DMS79 treated with DMSO at 0.1 percent for 48 hours (cell line): ENCODE measurements at regions not wholly inside any gene's neighbourhood (a gene's known extent, or its start where the extent isn't known, plus 50 kb on each side); places are given as distances from the start of the nearest gene placed in this dataset.
"Not testable (repeated sequence)": the region's sequence is repeated elsewhere in the genome, so short reads cannot be mapped to it uniquely, and the experiment has no call there.

ENCODE experiments used
- DNase-seq: peaks from one replicate; lab custom pipeline; 2025; lab: John Stamatoyannopoulos, UW

DNA sequence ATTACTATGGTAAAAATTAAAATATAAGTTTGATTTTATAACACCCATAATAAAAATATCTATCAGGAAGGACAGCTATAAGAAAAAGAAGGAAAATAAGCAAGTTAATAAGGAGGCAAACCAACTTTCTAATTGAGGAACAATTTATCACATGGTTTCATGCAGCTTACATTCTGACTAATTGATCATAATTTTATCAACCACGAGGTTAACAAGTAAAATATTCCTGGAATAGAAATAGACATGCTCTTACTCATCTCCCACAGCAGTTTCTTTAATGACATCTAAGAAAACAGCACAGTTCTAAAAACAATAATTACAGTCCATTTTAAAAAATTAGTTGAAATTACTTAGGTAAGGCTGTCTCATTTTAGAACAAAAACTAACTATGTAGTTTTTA, 130.8 kb upstream of the KRR1 start:
- no peak for DNase-seq

GRCh38 chr12:75641031-75641780, 129.8 kb upstream of the KRR1 start:
- DNase-seq, result no peak

GRCh38 chr12:75638792-75639191, 127.4 kb upstream of the KRR1 start:
- no peak for DNase-seq

DNA sequence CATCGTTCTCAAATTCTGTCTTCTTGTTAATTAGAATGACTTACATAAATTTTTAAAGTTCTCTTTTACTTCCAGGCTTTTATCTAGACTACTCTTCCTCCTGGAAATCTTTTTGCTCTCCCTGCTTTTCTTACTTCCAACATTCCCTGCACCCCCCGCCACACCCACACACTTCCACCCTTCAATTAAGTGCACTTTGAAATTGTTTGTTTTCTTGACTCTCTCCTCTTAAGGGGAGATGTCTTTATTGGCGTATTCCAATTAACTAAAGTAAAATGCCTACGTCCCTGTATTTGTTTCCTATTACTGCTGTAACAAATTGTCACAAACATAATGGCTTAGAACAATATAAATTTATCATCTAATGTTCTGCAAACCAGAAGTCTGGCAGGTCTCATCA, 125.2 kb upstream of the KRR1 start:
- DNase-seq, result no peak

GRCh38 chr12:75635606-75636444, 124.4 kb upstream of the KRR1 start:
- no peak for DNase-seq

GRCh38 chr12:75634244-75635222, 123.1 kb upstream of the KRR1 start:
- DNase-seq, result no peak

GRCh38 chr12:75633789-75634188, 122.4 kb upstream of the KRR1 start:
- no peak for DNase-seq

- DNase-seq, result no peak
Measured at GRCh38 chr12:75632442-75632841, 121.0 kb upstream of the KRR1 start.

GRCh38 chr12:75631831-75632230, 120.4 kb upstream of the KRR1 start:
- no peak for DNase-seq

DNA sequence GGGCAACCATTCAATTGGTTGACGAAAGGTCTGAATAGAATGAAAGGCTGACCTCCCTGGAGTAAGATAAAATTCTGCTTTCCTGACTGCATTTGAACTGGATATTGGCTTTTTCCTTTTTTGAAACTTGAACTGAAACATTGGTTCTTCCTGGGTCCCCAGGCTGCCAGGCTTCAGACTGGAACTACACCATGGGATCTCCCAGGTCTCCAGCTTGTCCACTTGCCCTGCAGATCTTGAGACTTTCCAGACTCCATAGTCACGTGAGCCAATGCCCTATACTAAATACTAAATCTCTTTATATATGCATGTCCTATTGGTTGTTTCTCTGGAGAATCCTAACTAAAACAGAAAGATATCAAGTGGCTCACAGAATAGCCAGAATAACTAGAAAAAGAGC, 118.7 kb upstream of the KRR1 start:
- no peak for DNase-seq

DNA sequence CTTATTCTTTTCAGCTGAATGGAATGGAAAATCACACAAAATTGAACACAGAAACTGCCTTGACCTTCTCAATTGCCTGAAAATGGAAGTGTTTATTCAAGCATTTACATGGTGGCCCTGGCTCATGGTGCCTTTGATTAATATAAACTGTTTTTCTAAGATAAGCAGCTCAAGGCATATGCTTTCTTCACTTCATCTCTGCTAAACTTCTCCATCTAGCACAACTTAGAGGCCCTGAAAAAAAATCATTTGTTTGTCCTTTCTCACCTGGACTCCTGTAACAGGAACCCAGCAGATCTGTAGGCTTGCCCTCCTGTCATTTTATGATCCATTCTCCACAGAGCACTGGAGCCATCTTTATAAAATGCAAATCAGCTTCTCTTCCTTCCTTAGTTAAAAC, 117.5 kb upstream of the KRR1 start:
- no peak for DNase-seq

GRCh38 chr12:75628511-75628910, 117.1 kb upstream of the KRR1 start:
- DNase-seq, result no peak

DNA sequence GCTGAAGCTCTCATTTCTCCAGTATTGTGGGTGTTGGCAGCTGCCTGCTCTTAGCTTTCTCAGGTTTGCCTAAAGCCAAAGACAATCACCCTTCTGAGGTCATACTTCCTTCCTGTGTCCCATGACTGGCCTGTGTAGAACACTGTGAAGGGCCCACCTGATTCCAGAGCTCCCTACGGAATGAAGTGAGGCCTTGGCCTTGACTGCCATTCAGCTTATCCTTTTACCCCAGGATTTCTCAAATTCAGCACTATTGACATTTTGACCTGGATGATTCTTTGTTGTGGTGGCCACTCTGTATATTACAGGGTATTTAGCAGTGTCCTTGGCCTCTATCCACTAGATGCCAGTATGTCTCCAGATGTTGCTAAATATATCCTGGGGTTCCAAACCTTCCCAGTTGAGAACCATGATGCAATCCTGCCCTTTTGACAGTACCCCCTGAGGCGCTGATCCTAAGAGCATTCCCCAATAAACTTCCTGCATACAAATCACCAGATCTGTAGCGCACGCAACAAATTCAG, 112.3 kb upstream of the KRR1 start:
- no peak for DNase-seq

- DNase-seq, result no peak
Measured at GRCh38 chr12:75622492-75622891, 111.1 kb upstream of the KRR1 start.

DNA sequence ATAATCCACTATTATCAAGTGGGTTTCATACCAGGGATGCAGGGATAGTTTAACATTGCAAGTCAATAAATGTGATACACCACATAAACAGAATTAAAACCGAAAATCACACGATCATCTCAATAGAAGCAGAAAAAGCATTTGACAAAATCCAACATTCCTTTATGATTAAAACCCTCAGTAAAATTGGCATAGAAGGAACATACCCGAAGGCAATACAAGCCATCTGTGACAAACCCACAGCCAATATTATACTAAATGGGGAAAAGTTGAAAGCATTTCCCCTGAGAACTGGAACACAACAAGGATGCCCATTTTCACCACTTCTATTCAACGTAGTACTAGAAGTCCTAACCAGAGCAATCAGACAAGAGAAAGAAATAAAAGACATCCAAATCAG, 103.0 kb upstream of the KRR1 start:
- DNase-seq, result not testable (repeated sequence)

GRCh38 chr12:75613981-75614380, 102.6 kb upstream of the KRR1 start:
- no peak for DNase-seq

DNA sequence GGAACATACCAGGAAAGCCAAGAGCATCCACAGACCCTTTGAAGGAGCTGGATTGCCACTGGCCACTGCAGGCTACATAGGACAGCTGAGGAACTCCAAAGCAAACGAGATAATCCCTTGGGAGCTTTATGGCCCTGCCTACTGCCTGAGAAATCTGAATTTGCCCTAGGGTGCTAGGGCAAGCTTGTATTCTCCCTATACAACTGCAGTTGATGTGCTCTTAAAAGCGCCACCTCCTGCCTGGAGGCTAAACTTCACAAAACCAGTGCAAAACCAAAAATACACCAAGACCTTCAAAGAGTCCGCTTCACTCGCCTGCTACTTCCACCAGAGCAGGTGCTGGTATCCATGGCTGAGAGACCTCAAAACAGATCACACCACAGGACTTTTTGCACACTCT, 99.6 kb upstream of the KRR1 start:
- DNase-seq, result no peak

DNA sequence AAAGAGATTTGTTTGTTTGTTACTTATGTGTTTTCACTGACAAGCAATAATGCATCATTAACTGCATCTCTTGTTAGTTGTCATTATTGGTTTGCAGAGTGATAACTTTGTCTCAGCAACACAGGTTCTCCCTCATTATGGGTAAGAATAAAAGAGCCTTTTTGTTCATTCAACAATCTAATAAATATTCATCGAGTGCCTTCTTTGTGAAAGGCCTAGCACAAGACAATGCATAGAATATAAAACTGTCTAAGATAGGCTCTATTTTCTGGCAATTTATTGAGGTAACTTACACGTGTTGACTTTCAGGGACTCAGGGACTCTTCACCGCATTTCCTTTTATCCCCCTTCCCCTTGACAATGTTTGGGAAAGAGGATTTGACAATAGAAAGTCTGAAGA, 95.5 kb upstream of the KRR1 start:
- DNase-seq, result no peak

DNA sequence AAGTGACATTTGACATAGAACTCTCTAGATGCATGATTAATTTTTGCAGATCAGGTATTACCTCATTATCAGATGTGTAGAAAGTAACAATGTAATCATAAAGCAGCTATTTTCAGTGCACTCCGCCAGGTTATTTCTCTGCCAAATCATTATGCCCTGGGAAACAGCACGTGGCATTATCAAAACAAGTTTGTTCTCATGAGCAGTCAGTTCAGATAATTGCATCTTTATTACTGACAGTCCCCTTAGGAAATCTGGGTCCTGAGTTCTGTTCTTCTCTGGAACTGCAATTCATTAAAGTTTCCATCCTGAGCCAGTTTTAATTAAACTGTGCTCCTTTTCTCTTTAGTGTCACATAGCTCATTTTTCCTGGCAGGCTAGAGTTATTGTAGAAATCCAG, 94.7 kb upstream of the KRR1 start:
- no peak for DNase-seq

DNA sequence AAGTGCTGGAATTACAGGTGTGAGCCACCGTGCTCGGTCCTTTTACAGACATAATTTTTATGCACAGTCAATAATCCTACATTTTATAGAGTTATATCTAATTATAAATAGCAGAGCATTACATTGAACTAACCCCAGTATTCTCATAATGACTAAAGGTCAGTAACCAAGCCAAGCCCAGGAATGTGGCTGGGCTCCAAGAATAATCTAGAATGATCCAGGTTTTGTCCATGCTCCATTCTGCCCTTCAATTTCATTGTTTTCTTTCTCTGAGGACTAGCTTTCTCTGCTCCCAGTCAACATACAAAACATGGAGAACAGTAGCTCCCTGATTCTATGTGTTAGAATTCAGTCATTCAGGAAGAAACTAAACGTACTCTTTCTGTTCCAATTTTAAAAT, 92.1 kb upstream of the KRR1 start:
- no peak for DNase-seq

- no peak for DNase-seq
Measured at GRCh38 chr12:75602106-75602505, 90.7 kb upstream of the KRR1 start.

- DNase-seq, result no peak
Measured at GRCh38 chr12:75600146-75600545, 88.7 kb upstream of the KRR1 start.
